ENCODE measurements at regions not wholly inside any gene's neighbourhood (a gene's known extent, or its start where the extent isn't known, plus 50 kb on each side); places are given as distances from the start of the nearest gene placed in this dataset.
A peak's percentile ranks its signal among the peaks of the same experiment; 100 is the strongest.

DNA sequence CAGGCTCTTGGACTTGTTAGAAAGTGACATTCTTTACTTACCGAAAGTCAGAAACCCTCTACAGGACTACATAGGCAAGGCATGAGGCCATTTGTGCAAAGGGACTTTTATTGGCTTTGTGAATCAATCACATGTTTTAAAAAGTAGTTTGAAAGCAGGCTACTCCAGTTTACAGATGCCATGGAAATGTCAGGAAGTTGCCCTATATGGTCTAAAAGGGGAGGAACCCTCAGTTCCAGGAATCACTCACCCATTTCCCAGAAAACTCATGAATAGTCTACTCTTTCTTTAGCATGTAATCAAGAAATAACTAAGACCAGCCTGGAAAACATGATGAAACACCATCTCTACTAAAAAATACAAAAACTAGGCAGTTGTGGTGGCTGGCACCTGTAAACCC is 51.0 kb upstream of the MKRN3 start:
- TF ChIP-seq, protein P1, sequence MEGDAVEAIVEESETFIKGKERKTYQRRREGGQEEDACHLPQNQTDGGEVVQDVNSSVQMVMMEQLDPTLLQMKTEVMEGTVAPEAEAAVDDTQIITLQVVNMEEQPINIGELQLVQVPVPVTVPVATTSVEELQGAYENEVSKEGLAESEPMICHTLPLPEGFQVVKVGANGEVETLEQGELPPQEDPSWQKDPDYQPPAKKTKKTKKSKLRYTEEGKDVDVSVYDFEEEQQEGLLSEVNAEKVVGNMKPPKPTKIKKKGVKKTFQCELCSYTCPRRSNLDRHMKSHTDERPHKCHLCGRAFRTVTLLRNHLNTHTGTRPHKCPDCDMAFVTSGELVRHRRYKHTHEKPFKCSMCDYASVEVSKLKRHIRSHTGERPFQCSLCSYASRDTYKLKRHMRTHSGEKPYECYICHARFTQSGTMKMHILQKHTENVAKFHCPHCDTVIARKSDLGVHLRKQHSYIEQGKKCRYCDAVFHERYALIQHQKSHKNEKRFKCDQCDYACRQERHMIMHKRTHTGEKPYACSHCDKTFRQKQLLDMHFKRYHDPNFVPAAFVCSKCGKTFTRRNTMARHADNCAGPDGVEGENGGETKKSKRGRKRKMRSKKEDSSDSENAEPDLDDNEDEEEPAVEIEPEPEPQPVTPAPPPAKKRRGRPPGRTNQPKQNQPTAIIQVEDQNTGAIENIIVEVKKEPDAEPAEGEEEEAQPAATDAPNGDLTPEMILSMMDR (IDR thresholded peaks at IDR 0.05; ENCODE audit: low read depth, low read length), result no peak
- DNase-seq (ENCODE audit: low read depth in 2 of 2), result no peak

DNA sequence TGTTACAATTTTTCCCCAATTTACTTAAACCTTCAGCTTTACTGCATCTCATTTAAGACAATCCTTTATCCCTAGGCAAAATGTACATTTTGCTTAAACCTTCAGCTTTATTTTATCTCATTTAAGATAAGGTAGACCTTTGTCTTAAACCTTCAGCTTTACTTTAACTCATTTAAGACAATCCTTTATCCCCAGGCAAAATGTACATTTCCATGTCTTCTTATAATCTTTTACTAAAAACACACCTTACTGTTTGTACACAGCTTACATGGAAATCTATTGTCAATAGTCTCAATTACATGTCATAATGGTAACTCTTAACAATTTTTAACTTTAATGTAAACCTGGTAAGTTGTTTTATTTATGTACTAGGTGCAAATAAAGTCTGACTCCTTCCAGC is 58.7 kb upstream of the MKRN3 start:
- H3K4me3 ChIP-seq (replicated peaks in 1 of 2; ENCODE audit: low read depth in 2 of 2, low read length in 2 of 2), result no peak overlapping the region
- TF ChIP-seq, protein P1 (IDR thresholded peaks at IDR 0.05; ENCODE audit: low read depth, low read length), result no peak
- DNase-seq (ENCODE audit: low read depth in 2 of 2), result no peak

More for the DNA sequence above, 51.0 kb upstream of the MKRN3 start:
- no peak overlapping the region for H3K4me3 ChIP-seq (replicated peaks in 1 of 2; ENCODE audit: low read depth in 2 of 2, low read length in 2 of 2)

DNA sequence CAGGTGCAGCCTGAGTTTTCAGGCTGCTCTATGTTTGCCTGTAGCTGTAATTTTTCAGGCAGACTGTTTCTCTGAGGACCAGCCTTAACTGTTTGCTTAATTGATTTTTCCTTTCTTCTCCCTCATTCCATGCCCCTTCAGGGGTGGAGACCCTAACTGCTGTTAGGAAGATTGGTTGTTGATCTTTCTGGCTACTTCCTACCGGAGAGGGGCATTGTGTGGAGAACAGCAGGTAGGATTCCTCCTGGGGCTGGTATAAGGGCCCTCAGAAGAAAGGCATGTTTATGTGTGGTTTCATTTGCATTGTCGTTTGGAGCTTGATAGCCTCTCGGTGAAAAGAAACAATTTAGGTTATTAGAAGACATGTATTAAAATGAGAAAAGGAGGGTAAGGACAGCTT is 56.9 kb upstream of the GOLGA6L2 start:
- DNase-seq (ENCODE audit: low read depth in 2 of 2), result no peak
- TF ChIP-seq, protein P1 (IDR thresholded peaks at IDR 0.05; ENCODE audit: low read depth, low read length), result no peak

DNA sequence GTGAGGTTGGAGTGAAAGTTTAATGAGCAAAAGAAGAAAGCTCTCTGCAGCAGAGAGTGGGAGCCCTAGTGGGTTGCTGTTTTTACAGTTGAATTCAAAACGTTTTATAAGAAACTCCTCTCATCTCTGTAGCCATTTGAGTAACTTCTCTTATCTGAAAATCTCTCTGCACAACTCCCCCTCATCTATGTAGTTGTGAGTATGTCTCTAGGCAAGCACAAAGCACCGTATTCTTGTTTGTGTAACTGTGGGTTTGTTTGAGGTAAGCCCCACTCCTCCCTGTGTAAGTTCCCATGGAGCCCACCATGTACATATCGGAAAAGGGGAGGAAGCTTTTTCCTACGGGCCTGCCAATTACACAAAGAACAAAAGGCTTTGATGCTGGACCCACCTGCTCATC is 56.5 kb upstream of the GOLGA6L2 start:
- H3K4me3 ChIP-seq (replicated peaks in 1 of 2; ENCODE audit: low read depth in 2 of 2, low read length in 2 of 2), result no peak overlapping the region

More for the DNA sequence above, 56.9 kb upstream of the GOLGA6L2 start:
- no peak overlapping the region for H3K4me3 ChIP-seq (replicated peaks in 1 of 2; ENCODE audit: low read depth in 2 of 2, low read length in 2 of 2)

DNA sequence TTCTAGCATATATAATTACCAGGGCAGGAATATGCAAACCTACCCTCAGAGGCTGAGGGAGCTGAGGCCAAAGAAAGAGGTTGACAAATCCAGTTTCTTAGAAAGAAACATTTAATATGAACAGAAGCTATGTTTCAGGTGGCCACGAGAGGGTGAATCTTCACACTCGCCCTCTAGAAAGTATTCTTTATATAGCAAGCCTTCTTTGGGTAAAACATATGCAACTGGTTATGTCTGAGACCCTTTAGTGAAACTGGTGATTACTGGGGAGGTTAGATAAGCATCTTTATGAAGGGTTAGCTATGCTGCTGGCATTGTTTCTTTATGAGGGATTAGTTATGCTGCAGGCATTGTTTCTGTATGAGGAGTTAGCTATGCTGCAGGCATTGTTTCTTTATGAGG is 50.7 kb upstream of the GOLGA6L2 start:
- DNase-seq (ENCODE audit: low read depth in 2 of 2), result peak in 1 of 2 donors; percentile 12
- TF ChIP-seq, protein P1 (IDR thresholded peaks at IDR 0.05; ENCODE audit: low read depth, low read length), result peak; percentile 27
- no peak overlapping the region for H3K4me3 ChIP-seq (replicated peaks in 1 of 2; ENCODE audit: low read depth in 2 of 2, low read length in 2 of 2)

More for the DNA sequence above, 56.5 kb upstream of the GOLGA6L2 start:
- TF ChIP-seq, protein P1 (IDR thresholded peaks at IDR 0.05; ENCODE audit: low read depth, low read length), result no peak
- no peak for DNase-seq (ENCODE audit: low read depth in 2 of 2)
